NT2/D1 (cell line): ENCODE measurements at regions not wholly inside any gene's neighbourhood (a gene's known extent, or its start where the extent isn't known, plus 50 kb on each side); places are given as distances from the start of the nearest gene placed in this dataset.
"Not testable (repeated sequence)": the region's sequence is repeated elsewhere in the genome, so short reads cannot be mapped to it uniquely, and the experiment has no call there.

Source experiments
- DNase-seq: peaks from one replicate; pipeline ENCODE4 v3.0.0-alpha.2; 2011; ENCODE audit warnings: low read depth, low spot score
- H3K27me3 ChIP-seq: 2 replicates; pipeline ENCODE4 v1.6.0; 2011; ENCODE audit warnings: mild to moderate bottlenecking; ENCODE audit not compliant: insufficient read length, insufficient read depth
- H3K36me3 ChIP-seq: 2 replicates; pipeline ENCODE4 v1.6.1; 2011; ENCODE audit warnings: mild to moderate bottlenecking, low read length, mixed read lengths; ENCODE audit not compliant: insufficient read depth, insufficient read length
- H3K4me1 ChIP-seq: 2 replicates; pipeline ENCODE4 v1.5.1; 2011; ENCODE audit not compliant: insufficient read depth, insufficient read length
- H3K4me3 ChIP-seq: 2 replicates; pipeline ENCODE4 v1.5.1; 2011; ENCODE audit warnings: low read depth; ENCODE audit not compliant: insufficient read length
- H3K9ac ChIP-seq: 2 replicates; pipeline ENCODE4 v1.6.0; 2011; ENCODE audit warnings: low read depth; ENCODE audit not compliant: insufficient read length
- H3K9me3 ChIP-seq: 2 replicates; pipeline ENCODE4 v1.5.1; 2011; ENCODE audit warnings: mild to moderate bottlenecking, low read length; ENCODE audit not compliant: insufficient read depth
- SUZ12 ChIP-seq: IDR thresholded peaks from 2 replicates; pipeline ENCODE4 v1.6.1; 2011; ENCODE audit not compliant: insufficient read length, insufficient read depth; ENCODE audit errors: extremely low read depth
- YY1 ChIP-seq: IDR thresholded peaks from 2 replicates; pipeline ENCODE4 v1.6.1; 2011; ENCODE audit not compliant: insufficient read length, insufficient read depth
- ZNF274 ChIP-seq: IDR thresholded peaks from 2 replicates; pipeline ENCODE4 v1.6.1; 2011; ENCODE audit warnings: mild to moderate bottlenecking, low read depth, low read length

DNA sequence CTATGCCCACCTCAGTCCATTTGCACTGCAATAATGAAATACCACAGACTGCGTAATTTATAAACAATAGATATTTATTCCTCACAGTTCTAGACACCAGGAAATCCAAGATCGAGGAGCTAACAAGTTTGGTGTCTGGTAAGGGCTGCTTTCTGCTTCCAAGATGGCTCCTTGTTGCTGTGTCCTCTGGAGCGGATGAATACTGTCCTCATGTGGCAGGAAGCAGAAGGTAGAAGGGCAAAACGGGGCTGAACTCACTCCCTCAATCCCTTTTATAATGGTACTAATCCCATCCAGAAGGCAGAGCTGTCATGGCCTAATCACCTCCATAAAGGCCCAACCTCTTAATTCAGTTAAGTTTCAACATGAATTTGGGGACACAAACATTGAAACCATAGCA is 75.3 kb downstream of the P2RY1 start:
- H3K9me3 ChIP-seq = no peaks in the 10 kb centered on the region
- no peaks in the 10 kb centered on the region for H3K4me1 ChIP-seq
- no peak overlapping the region for H3K4me3 ChIP-seq
- TF ChIP-seq ZNF274 (no peak), SUZ12 (no peak), YY1 (peak; percentile 25)
- DNase-seq = no peak
- H3K27me3 ChIP-seq = no peaks in the 10 kb centered on the region
- no peaks in the 10 kb centered on the region for H3K36me3 ChIP-seq
- no peak overlapping the region for H3K9ac ChIP-seq

DNA sequence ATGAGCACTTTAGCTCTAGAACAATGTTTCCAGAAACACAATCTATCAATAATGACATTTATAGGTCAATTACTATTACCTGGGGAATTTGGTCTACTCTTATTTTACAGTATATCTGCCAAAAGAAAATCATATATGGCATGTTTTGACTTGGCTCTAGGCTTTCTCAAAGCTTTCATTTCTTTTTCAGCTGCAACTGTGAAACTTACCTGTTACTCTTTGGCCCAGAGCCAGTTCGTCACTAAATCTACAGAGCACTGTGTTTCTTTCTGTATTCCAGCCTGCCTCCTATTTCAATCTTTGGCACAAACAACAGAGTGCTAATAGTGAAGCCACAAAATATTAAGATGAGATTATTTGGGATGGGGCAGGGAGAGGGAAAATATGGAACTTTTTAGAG is 76.0 kb downstream of the P2RY1 start:
- no peak for DNase-seq
- Histone ChIP-seq H3K4me1 (no peaks in the 10 kb centered on the region), H3K4me3 (no peak overlapping the region), H3K27me3 (no peaks in the 10 kb centered on the region), H3K9ac (no peak overlapping the region), H3K36me3 (no peaks in the 10 kb centered on the region), H3K9me3 (no peaks in the 10 kb centered on the region)
- TF ChIP-seq SUZ12 (no peak), YY1 (no peak), ZNF274 (no peak)

DNA sequence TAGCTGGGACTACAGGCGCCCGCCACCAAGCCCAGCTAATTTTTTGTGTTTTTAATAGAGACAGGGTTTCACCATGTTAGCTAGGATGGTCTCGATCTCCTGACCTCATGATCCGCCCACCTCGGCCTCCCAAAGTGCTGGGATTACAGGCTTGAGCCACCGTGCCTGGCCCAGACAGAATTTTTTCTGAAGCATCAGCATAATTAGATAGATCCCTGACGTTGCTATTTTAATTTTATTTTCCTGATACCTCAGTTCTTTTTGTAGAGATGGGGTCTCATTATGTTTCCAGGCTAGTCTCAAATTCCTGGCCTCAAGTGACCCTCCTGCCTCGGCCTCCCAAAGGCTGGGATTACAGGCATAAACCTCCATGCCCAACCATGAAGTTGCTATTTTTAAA is 79.8 kb downstream of the P2RY1 start:
- not testable (repeated sequence) for H3K27me3 ChIP-seq, H3K4me1 ChIP-seq, H3K4me3 ChIP-seq, H3K9ac ChIP-seq, DNase-seq, H3K36me3 ChIP-seq, H3K9me3 ChIP-seq

DNA sequence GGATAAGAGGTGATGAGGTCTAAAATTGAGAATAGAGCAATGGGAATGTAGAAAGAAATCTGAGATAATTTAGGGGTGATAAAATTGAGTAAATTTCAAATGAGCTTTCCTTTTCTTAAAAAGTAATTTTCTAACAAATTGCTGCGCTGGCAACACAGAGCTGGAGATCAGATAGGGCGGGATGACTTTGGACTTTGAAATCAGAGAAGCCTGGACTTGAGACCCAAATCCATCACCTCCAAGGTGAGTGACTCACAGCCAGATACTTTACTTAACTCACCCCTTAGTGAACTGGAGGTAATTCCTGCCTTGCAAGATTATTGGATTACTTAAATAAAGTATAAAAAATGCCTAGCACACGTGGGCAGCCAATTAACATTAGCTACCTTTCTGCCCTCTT is 80.8 kb downstream of the P2RY1 start:
- Histone ChIP-seq H3K9ac (no peak overlapping the region), H3K4me3 (no peak overlapping the region), H3K9me3 (no peaks in the 10 kb centered on the region), H3K27me3 (no peaks in the 10 kb centered on the region), H3K4me1 (no peaks in the 10 kb centered on the region), H3K36me3 (no peaks in the 10 kb centered on the region)
- no peak for TF ChIP-seq YY1
- TF ChIP-seq SUZ12 = no peak
- TF ChIP-seq ZNF274 = no peak
- no peak for DNase-seq

DNA sequence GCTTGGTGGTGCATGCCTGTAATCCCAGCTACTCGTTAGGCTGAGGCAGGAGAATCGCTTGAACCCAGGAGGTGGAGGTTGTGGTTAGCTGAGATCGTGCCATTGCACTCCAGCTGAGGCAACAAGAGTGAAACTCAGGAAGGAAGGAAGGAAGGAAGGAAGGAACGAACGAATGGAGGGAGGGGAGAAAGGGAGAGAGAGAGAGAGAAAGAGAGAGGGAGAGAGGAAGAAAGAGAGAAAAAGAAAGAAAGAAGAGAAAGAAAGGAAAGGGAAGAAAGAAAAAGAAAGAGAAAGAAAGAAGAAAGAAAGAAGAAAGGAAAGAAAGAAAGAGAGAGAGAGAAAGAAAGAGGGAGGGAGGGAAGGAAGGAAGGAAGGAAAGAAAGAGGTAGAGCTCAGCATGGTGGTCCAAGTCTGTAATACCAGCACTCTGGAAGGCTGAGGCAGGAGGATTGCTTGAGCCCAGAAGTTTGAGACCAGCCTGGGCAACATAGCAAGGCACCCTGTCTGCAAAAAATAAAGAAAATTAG is 81.9 kb downstream of the P2RY1 start:
- Histone ChIP-seq H3K9me3 (no peaks in the 10 kb centered on the region), H3K4me3 (no peak overlapping the region), H3K36me3 (no peaks in the 10 kb centered on the region), H3K9ac (no peak overlapping the region), H3K27me3 (no peaks in the 10 kb centered on the region), H3K4me1 (no peaks in the 10 kb centered on the region)
- no peak for DNase-seq
- TF ChIP-seq ZNF274 = no peak
- no peak for TF ChIP-seq SUZ12
- TF ChIP-seq YY1 = no peak

DNA sequence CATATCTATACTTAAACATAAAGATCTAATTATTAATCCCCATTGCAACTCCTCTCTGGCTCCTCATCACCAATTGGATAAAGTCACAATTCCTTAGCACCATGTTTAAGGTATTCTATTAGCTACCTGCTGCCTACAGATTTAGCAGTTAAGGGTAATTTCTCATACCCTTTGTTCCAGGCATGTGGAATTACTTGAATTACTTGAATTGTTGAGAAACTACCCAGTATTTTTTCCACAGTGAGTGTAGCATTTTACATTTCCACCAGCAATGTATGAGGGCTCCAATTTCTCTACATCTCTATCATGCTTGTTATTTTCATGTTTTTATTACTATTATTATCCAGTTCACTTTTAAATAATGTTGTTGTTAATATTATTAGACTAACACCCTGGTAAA is 86.4 kb downstream of the P2RY1 start:
- H3K4me1 ChIP-seq = no peaks in the 10 kb centered on the region
- DNase-seq = no peak
- no peak for TF ChIP-seq YY1
- TF ChIP-seq ZNF274 = no peak

DNA sequence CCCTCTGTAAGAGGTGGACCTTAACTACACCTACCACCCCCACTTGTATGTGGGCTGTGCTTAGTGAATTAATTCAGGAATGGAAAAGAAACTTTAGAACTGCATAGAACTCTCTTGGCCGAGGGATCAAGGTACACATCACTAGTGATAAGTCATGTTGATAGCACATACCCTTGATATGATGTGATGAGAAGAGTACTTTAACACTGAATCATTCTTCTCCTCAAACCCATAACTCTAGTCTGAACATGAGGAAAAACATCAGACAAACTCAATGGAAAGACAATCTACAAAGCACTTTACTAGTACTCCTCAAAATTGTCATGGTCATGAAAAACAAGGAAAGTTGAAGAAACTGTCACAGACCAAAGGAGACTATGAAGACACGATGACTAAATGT is 87.6 kb downstream of the P2RY1 start:
- Histone ChIP-seq H3K9me3 (no peaks in the 10 kb centered on the region), H3K27me3 (no peaks in the 10 kb centered on the region), H3K4me3 (no peak overlapping the region), H3K36me3 (no peaks in the 10 kb centered on the region), H3K9ac (no peak overlapping the region), H3K4me1 (no peaks in the 10 kb centered on the region)
- no peak for DNase-seq
- TF ChIP-seq SUZ12 (no peak), ZNF274 (no peak), YY1 (no peak)

More for the DNA sequence above, 86.4 kb downstream of the P2RY1 start:
- Histone ChIP-seq H3K4me3 (no peak overlapping the region), H3K9me3 (no peaks in the 10 kb centered on the region), H3K27me3 (no peaks in the 10 kb centered on the region), H3K36me3 (no peaks in the 10 kb centered on the region), H3K9ac (no peak overlapping the region)

DNA sequence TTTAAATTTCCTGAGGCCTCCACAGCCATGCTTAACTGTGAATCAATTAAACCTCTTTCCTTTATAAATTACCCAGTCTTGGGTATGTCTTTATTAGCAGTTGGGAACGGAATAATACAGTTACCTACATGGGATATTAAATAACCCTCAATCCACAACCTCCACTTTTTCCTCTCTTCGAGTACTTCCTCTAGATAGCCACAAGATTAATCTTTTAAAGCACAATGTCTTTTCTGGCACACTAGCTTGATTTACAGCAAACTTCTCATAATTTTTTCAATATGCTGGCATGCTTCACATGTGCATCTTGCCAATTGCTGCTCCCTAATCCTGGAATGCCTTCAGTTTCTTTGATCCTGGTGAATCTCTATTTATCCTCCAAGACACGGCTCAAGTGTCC is 92.2 kb downstream of the P2RY1 start:
- Histone ChIP-seq H3K27me3 (no peaks in the 10 kb centered on the region), H3K36me3 (no peaks in the 10 kb centered on the region), H3K4me1 (no peaks in the 10 kb centered on the region), H3K4me3 (no peak overlapping the region), H3K9me3 (no peaks in the 10 kb centered on the region), H3K9ac (no peak overlapping the region)
- DNase-seq = no peak
- TF ChIP-seq YY1 (no peak), SUZ12 (no peak)
